ENCODE measurements at regions not wholly inside any gene's neighbourhood (a gene's known extent, or its start where the extent isn't known, plus 50 kb on each side); places are given as distances from the start of the nearest gene placed in this dataset. TPM values are rescaled to one million over a fixed set of nuclear protein-coding genes. Genes with fewer than 3 reads are reported as not detected.
A peak's percentile ranks its signal among the peaks of the same experiment; 100 is the strongest.

- no peak overlapping the region for H3K4me3 ChIP-seq (ENCODE audit: low read depth, low read length)
- TF ChIP-seq CTCF (IDR thresholded peaks at IDR 0.05; ENCODE audit: insufficient read depth, low read length): no peak
- peak; percentile 46 for DNase-seq (ENCODE audit: low read depth)
Observed at GRCh38 chr6:54060286-54060685, 51.0 kb upstream of the MLIP start.

Small RNA genes in the stretch of these regions (small RNA-seq; reads per million reads assigned to genes)
- not detected for gene ERHP2

All from fibroblast of the aortic adventitia (primary cell).